SIG-M5 treated with dmso at 0.1 percent for 504 hours (cell line): ENCODE measurements at regions not wholly inside any gene's neighbourhood (a gene's known extent, or its start where the extent isn't known, plus 50 kb on each side); places are given as distances from the start of the nearest gene placed in this dataset.
"Not testable (repeated sequence)": the region's sequence is repeated elsewhere in the genome, so short reads cannot be mapped to it uniquely, and the experiment has no call there.

Source experiments
- DNase-seq: peaks from one replicate; lab custom pipeline; 2025; ENCODE audit not compliant: unreplicated experiment; lab: John Stamatoyannopoulos, UW

- no peak for DNase-seq
Measured at GRCh38 chr5:85985167-85985566, 632.6 kb upstream of the COX7C start.

GRCh38 chr5:85990998-85991397, 626.7 kb upstream of the COX7C start:
- no peak for DNase-seq

GRCh38 chr5:85994653-85995052, 623.1 kb upstream of the COX7C start:
- DNase-seq = not testable (repeated sequence)

GRCh38 chr5:85998656-85999055, 619.1 kb upstream of the COX7C start:
- no peak for DNase-seq

GRCh38 chr5:86008293-86008692, 609.4 kb upstream of the COX7C start:
- no peak for DNase-seq

GRCh38 chr5:86008704-86009103, 609.0 kb upstream of the COX7C start:
- DNase-seq = no peak

- no peak for DNase-seq
Measured at GRCh38 chr5:86011937-86012336, 605.8 kb upstream of the COX7C start.

GRCh38 chr5:86029308-86029707, 588.4 kb upstream of the COX7C start:
- no peak for DNase-seq

GRCh38 chr5:86030753-86031152, 587.0 kb upstream of the COX7C start:
- DNase-seq = no peak

GRCh38 chr5:86038566-86038965, 579.2 kb upstream of the COX7C start:
- DNase-seq = no peak

GRCh38 chr5:86039351-86039750, 578.4 kb upstream of the COX7C start:
- no peak for DNase-seq

- no peak for DNase-seq
Measured at GRCh38 chr5:86070719-86071118, 547.0 kb upstream of the COX7C start.

GRCh38 chr5:86074297-86074696, 543.4 kb upstream of the COX7C start:
- no peak for DNase-seq

GRCh38 chr5:86075139-86075538, 542.6 kb upstream of the COX7C start:
- no peak for DNase-seq

GRCh38 chr5:86095092-86095491, 522.6 kb upstream of the COX7C start:
- DNase-seq = no peak

GRCh38 chr5:86101966-86102365, 515.8 kb upstream of the COX7C start:
- DNase-seq = no peak

GRCh38 chr5:86108825-86109224, 508.9 kb upstream of the COX7C start:
- no peak for DNase-seq

GRCh38 chr5:86112249-86112648, 505.5 kb upstream of the COX7C start:
- DNase-seq = no peak

- no peak for DNase-seq
Measured at GRCh38 chr5:86115164-86115563, 502.6 kb upstream of the COX7C start.

- no peak for DNase-seq
Measured at GRCh38 chr5:86118542-86118941, 499.2 kb upstream of the COX7C start.

GRCh38 chr5:86124333-86124732, 493.4 kb upstream of the COX7C start:
- no peak for DNase-seq

GRCh38 chr5:86125731-86126601, 491.8 kb upstream of the COX7C start:
- no peak for DNase-seq

GRCh38 chr5:86127696-86128095, 490.0 kb upstream of the COX7C start:
- no peak for DNase-seq
